ENCODE measurements at regions not wholly inside any gene's neighbourhood (a gene's known extent, or its start where the extent isn't known, plus 50 kb on each side); places are given as distances from the start of the nearest gene placed in this dataset.

DNA sequence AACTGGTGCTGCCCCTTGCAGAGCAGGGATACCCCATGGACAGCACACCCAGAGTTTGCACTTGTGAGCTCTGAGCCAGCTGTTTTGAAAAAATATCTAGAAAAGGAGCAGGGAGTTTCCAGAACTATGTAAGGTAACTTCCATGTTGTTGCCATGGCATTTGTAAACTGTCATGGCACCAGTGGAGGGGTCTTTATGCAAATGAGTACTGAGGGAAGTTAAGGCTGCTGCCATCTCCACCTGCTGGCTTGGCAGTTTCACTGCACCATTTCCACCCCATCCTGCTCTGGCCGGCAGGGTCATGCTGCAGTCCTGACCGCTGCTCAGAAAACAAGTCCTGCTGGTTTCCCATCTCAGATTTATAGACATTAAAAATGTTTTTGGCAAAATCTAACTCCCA lies 52.3 kb upstream of the SNTG2 start:
- no peak for DNase-seq (ENCODE audit: low read depth in 3 of 3, low spot score in 2 of 3)

DNA sequence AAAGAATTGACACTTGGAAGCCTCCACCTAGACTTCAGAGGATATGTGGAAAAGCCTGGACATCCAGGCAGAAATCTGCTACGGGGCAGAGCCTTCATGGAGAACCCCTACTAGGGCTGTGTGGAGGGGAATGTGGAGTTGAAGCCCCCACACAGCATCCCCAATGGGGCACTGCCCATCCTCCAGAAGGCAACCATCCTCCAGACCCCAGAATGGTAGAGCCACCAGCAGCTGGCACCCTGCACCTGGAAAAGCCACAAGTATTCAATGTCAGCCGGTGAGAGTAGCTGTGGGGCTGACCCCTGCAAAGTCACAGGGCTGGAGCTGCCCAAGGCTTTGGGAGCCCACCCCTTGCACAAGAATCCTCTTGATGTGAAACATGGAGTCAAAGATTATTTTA lies 53.6 kb upstream of the SNTG2 start:
- no peak for DNase-seq (ENCODE audit: low read depth in 3 of 3, low spot score in 2 of 3)

DNA sequence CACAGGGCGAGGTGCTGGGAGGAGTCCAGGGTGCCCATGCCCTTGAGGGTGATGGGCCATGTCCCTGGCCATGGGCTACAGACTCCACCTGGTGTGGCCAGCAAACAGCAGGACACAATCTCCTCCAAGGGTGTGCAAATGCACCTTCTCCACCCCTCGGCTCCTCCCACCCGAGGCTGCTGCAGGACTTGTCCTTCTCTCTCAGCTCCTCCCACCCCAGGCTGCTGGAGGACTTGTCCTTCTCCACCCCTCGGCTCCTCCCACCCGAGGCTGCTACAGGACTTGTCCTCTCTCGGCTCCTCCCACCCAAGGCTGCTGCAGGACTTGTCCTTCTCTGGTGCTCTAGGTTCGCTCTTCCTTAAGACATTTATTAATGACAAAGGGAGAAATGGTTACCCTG lies 57.3 kb upstream of the SNTG2 start:
- no peak for DNase-seq (ENCODE audit: low read depth in 3 of 3, low spot score in 2 of 3)

GRCh38 chr2:892892-893291 lies 57.8 kb upstream of the SNTG2 start:
- no peak for DNase-seq (ENCODE audit: low read depth in 3 of 3, low spot score in 2 of 3)

DNA sequence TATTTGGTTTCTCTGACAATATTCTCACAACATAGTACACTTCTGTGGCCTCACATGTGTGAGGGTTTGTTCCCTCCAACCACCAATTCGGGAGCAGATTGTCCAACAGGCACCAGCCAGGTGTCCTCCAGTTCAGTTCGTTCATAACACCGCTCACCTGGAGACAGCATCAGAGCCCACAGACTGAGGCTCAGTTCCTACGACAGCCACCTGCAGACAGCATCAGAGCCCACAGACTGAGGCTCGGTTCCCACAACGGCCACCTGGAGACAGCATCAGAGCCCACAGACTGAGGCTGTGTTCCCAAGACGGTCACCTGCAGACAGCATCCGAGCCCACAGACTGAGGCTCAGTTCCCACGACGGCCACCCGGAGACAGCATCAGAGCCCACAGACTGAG lies 58.2 kb upstream of the SNTG2 start:
- no peak for DNase-seq (ENCODE audit: low read depth in 3 of 3, low spot score in 2 of 3)

GRCh38 chr2:891734-892133 lies 58.9 kb upstream of the SNTG2 start:
- no peak for DNase-seq (ENCODE audit: low read depth in 3 of 3, low spot score in 2 of 3)

DNA sequence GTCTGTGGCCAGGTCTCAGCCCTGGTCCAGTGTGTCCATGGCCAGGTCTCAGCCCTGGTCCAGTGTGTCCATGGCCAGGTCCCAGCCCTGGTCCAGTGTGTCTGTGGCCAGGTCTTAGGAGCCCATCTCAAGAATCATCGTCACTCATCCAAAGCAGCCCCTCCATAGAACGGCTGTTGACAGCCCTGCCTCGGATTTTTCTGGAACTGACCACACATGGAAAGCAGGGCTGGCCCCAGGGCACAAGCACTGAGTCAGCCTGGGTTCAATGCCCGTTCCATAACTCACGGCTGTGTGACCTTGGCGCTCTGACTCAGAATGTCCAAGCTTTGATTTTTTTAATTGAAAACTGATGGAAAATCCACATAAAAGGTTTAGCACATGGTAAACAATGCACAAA lies 59.9 kb upstream of the SNTG2 start:
- DNase-seq (ENCODE audit: low read depth in 3 of 3, low spot score in 2 of 3) = no peak

GRCh38 chr2:890214-890613 lies 60.4 kb upstream of the SNTG2 start:
- no peak for DNase-seq (ENCODE audit: low read depth in 3 of 3, low spot score in 2 of 3)

GRCh38 chr2:888906-889566 lies 61.6 kb upstream of the SNTG2 start:
- no peak for DNase-seq (ENCODE audit: low read depth in 3 of 3, low spot score in 2 of 3)

DNA sequence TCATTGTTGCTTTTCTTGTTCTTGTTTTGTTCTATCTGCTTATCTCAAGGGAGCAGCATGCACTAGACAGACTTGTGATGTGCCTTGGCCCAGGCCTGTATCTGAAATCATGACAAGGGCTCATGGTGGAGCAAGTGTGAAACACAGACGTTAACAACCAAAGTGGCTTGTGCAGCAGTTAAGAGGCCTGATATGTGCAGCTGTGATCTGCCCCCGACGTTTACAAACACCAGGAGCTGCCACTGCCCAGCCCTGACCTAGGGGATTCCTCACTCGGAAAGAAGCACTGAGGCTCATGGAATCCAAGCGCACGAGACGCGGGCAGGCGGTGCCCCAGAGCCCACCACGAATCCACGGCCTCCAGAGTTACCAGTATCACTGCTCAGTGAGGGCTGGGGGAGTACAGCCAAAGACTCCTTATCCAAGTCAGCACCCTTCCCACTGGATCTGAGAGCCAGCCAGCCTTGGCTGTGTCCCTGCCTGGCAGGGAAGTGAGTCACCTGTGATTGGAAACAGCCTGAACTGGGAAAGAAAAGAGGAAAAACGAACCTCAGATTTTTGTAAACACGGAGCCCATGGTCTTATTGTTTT lies 62.3 kb upstream of the SNTG2 start:
- no peak for DNase-seq (ENCODE audit: low read depth in 3 of 3, low spot score in 2 of 3)

DNA sequence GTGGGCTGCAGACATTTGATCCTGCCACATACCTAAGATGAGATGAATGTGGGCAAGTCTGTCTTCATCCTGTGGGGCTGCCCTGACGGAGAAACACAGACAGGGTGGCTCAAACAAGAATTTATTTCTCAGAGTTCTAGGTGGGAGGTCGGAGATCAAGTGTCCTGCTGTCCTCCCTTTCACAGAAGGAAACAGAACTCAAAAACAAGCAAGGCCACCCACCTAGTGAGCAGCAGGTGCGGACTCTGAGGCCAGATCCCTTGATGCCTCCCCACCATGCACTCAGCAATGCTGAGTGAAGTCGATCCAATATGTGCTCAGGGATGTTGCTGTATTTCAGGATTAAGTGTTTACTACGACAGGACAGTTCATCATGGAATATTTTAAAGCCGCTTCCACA lies 63.0 kb upstream of the SNTG2 start:
- no peak for DNase-seq (ENCODE audit: low read depth in 3 of 3, low spot score in 2 of 3)

DNA sequence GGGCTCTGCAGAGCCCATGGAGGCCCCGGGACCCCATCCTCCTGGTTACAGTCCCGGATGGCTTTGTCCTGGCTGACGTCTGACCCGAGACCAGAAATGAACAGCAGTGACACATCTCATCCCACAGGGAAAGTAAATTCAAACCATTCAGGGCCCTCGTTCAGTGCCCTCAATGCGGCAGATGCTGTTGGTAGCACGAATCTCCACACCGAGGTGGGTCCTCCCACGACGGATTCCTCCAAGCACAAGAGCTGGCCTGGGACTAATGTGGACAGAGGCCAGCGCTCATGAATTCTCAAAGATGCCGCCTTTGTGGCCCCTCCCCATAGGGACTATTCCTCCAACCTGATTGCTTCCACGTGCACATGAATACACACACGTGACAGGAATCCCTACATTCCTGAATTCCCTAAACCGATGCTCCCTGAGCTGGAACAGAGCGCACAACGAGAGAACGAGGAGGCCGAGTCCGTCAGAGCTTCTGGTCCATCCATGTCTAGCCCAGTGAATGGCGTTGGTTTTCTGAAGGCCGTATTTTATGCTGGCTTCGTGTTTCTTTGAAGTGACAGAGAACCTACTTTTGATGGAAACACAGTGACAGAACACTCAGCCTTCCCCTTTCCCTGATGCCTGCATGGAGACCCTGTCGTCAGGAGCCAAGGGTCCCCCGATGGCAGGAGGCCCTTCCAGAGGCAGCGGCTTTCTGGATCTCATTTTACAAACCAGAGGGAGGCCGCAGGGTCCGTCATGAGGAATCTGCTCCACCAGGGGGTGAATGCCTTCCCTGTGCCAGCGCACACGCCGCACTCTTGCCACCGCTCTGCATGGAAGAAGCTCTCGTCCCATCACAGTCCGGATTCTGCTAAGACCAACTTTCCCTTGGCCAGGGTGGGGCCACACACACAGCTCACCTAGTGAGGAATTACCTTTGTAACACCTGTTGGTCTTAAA lies 64.3 kb upstream of the SNTG2 start:
- DNase-seq (ENCODE audit: low read depth in 3 of 3, low spot score in 2 of 3) = no peak

DNA sequence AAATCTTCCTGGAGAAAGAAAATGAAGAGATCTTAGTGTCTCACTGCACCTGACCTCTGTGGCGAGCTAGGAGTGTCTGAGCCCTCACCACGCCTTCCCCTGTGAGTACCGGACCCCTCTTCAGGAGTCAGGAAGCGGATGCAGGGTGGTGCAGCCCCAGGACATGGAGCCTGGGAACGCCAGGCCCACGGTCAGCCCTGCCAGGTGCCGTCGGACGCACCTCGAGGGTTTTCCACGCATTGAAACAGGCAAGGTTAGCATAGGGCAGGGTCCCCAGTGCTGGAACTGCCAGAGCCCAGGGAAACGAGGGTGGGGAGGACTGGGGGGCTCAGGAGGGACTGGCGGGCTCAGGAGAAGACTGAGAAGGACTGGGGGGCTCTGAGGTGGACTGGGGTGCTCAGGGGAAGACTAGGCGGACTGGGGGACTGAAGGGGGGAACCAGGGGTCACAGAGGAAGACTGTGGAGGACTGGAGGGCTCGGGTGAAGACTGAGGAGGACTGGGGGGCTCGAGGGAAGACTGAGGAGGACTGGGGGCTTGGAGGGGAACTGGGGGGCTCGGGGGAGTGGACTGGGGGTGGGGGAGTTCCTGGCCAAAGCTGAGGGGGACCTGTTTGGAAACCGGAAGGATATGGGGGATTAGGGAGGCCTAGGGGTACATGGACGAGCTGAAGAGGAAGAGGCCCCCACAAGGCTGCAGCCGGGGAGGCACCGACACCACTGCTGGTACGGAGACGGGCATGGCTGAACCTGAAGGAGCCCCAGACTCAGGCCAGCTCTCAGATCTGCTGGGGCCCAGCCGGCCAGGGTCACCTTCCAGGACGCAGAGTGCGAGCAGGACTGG lies 65.2 kb upstream of the SNTG2 start:
- DNase-seq (ENCODE audit: low read depth in 3 of 3, low spot score in 2 of 3) = no peak

DNA sequence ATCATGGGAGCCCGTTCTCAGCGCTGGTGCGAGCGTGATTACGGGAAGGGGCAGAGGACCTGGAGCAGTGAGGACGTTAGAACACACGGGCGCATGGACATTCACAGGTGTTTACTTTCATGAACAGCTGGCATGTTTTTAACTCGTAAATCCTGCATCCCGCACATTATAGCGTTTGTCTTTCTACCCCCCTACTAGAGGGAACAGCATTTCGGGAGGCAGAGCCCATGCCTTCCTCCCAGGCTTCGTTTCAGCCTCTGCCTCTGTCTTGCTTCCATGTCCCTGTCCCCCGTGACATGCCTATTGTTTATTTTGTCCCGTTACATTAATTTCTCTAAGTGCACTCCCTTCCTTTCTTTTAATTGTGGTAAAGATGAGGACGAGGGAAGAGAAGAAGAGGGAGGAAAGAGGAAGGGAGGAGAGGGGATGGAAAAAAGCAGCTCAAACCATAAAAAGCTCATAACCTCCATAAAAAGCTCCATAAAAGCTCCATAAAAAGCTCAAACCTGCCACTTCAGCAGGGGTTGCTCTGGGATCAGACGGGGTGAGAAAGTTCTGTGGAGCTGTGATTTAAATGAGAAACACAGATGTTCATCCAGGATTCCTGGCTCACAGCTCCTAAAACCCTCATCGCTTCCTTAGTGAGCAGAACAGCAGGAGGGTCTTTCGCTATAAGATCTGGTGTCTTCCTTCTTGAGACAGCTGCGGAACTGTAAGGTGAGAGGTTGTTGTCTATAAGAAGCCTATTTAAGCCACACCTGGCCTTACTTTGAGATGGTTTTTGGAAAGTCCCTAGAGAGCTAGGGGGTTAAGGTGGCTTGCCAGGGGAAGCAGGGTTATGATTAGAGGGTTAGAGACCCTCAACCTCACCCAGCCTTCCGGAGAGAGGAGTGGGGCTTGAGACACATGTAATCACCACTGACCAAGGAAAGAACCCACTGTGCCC lies 66.6 kb upstream of the SNTG2 start:
- DNase-seq (ENCODE audit: low read depth in 3 of 3, low spot score in 2 of 3) = no peak

- no peak for DNase-seq (ENCODE audit: low read depth in 3 of 3, low spot score in 2 of 3)
Measured at GRCh38 chr2:883260-883802, 67.3 kb upstream of the SNTG2 start.

DNA sequence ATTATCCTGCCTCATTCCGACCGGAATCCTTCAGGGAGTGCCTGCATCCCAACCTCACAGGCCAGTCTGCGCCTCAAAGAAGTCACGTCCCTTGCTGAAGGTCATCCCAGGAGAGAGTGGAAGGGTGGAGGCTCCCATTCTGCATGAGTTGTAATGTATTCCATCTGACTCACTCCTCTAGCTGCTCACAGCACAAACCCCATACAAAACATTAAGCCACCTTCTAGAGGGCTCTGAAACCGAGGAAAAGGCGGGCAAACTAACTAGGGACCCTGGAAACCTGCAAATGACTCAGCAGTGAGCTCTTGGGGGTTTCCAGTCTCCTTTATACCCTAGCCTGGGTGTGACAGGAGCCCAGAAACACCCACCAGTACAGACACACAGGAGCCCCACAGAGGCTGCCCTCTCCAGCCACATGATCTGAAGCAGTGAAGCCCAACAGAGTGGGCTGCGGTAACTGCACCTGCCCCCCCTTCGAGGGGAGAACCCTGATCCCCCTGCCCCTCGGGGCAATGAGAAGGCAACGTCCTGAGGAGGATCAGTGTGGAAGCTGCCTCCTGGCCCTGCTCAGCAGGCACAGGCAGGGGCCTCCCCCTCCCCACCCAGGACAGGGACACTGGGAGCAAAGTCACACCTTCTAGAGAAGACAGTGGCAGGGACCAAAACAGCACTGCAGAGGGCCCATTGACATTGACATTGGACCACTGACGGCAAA lies 69.3 kb upstream of the SNTG2 start:
- DNase-seq (ENCODE audit: low read depth in 3 of 3, low spot score in 2 of 3) = no peak

DNA sequence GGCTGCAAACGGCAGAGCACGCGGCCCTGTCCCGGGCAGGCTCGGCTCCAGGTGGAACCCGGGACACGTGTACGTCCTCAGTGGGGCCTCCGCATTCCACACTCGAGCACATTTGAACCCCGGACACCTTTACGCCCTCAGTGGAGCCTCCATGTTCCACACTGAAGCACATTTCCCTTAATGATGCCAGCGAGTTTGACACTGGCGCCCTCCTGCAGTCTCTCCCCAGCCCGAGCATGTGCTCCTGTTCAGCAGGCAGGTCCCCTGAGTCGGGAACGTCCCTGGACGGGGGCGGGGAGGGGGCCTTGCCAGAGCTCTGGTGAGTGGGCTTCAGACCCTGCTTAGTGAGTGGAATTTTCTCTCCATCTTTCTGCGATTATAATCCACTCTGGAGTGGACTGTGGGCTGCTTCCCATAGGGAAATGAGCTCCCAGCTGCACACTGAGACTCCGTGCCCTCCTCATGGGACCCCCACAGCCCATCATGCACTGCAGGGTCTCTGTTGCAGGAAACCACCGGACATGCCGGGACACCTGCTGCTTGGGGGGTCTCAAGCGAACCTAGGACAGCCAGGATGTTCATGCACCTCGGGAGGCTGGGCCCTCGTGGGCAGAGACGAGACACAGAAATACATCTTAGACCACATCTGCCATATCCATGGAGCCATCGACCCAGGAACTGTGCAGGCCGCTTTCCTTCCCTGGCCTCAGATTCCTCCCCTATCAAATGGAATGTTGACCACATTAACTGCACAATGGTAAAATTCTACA lies 70.3 kb upstream of the SNTG2 start:
- DNase-seq (ENCODE audit: low read depth in 3 of 3, low spot score in 2 of 3) = no peak

GRCh38 chr2:879540-879939 lies 71.1 kb upstream of the SNTG2 start:
- DNase-seq (ENCODE audit: low read depth in 3 of 3, low spot score in 2 of 3) = no peak
